BE2C (cell line): ENCODE measurements at regions not wholly inside any gene's neighbourhood (a gene's known extent, or its start where the extent isn't known, plus 50 kb on each side); places are given as distances from the start of the nearest gene placed in this dataset.

ENCODE experiments used
- DNase-seq: peaks from one replicate; pipeline ENCODE4 v3.0.0-alpha.2; 2020
- H3K27me3 ChIP-seq: fragments of 250-450 bp; sonication (Bioruptor Pico); 2 replicates; pipeline ENCODE4 v1.5.1; 2020; ENCODE audit warnings: mild to moderate bottlenecking
- H3K36me3 ChIP-seq: fragments of 250-450 bp; sonication (Bioruptor Pico); 2 replicates; pipeline ENCODE4 v1.5.1; 2020; ENCODE audit warnings: mild to moderate bottlenecking
- H3K4me1 ChIP-seq: fragments of 250-450 bp; sonication (Bioruptor Pico); 2 replicates; pipeline ENCODE4 v1.5.1; 2020
- H3K4me3 ChIP-seq: 2 replicates; pipeline ENCODE4 v1.5.1; 2011; ENCODE audit warnings: low read depth, low read length
- H3K9me3 ChIP-seq: fragments of 250-450 bp; sonication (Bioruptor Pico); 2 replicates; pipeline ENCODE4 v1.5.1; 2020
- TF ChIP-seq, protein P1 (sequence below): IDR thresholded peaks from 2 replicates; pipeline ENCODE4 v1.5.1; 2012; ENCODE audit warnings: mild to moderate bottlenecking, low read depth, low read length

DNA sequence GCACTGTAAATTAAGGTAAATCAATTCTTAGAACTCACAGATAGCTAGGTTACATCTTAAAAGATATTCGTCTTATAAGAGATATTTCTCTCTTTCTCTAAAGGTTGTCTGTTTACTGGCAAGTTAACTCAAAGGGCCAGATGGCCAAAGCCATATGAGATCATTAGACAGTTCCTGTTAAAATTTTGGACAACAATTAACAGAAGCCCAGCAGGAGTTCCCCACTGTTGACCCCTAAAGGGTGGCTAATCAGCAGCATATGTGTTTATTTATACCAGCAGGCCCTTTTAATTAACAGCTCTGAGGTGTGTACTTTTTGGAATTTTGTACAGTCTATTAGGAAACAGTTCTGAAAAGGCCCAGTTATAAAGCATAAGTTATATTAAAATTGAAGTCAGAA lies 245.8 kb downstream of the LIG4 start:
- Histone ChIP-seq H3K9me3 (no peaks in the 10 kb centered on the region), H3K4me3 (no peak overlapping the region), H3K27me3 (no peaks in the 10 kb centered on the region), H3K4me1 (peaks cover 14% of the 10 kb centered on the region), H3K36me3 (no peaks in the 10 kb centered on the region)
- DNase-seq = no peak
- TF ChIP-seq, protein P1, sequence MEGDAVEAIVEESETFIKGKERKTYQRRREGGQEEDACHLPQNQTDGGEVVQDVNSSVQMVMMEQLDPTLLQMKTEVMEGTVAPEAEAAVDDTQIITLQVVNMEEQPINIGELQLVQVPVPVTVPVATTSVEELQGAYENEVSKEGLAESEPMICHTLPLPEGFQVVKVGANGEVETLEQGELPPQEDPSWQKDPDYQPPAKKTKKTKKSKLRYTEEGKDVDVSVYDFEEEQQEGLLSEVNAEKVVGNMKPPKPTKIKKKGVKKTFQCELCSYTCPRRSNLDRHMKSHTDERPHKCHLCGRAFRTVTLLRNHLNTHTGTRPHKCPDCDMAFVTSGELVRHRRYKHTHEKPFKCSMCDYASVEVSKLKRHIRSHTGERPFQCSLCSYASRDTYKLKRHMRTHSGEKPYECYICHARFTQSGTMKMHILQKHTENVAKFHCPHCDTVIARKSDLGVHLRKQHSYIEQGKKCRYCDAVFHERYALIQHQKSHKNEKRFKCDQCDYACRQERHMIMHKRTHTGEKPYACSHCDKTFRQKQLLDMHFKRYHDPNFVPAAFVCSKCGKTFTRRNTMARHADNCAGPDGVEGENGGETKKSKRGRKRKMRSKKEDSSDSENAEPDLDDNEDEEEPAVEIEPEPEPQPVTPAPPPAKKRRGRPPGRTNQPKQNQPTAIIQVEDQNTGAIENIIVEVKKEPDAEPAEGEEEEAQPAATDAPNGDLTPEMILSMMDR = no peak

DNA sequence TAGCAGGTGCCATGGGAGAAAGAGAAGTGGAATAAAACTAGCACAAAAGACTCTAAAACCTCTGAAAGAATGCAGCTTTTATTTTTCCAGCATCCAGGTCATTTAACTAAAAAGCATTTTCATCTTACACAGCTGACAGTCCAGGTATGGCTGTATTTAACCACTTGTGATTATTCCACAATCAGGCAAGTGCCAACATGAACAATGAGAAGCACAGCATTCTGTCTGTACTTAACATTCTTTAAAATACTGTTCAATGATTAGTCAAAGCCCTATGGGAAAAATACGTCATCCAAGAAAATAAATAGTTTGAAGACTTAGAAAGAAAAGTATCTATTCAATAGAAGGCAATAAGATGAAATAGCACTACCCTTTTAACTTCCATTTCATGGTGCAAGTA lies 246.9 kb downstream of the LIG4 start:
- TF ChIP-seq, protein P1 = no peak
- no peaks in the 10 kb centered on the region for H3K9me3 ChIP-seq
- no peaks in the 10 kb centered on the region for H3K27me3 ChIP-seq
- DNase-seq = no peak
- no peak overlapping the region for H3K4me3 ChIP-seq
- no peaks in the 10 kb centered on the region for H3K36me3 ChIP-seq
- peaks cover 20% of the 10 kb centered on the region for H3K4me1 ChIP-seq

DNA sequence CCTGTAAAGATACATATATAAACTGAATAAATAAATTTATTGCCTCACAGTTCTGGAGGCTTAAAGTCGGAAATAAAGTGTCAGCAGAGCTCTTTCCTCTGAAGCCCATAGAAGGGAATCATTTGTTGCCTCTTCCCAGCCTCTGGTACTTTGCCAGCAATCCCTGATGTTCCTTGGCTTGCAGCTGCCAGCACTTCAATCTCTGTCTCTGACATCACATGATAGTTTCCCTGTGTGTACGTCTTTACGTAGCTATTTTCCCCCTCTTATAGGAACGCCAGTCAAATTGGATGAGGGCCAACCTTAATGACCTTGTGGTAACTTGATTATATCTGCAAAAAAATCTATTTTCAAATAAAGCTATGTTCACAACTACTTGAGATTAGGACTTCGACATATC lies 250.9 kb downstream of the LIG4 start:
- Histone ChIP-seq H3K4me3 (no peak overlapping the region), H3K36me3 (no peaks in the 10 kb centered on the region), H3K4me1 (peaks cover 7% of the 10 kb centered on the region), H3K27me3 (no peaks in the 10 kb centered on the region), H3K9me3 (no peaks in the 10 kb centered on the region)
- TF ChIP-seq, protein P1 = no peak
- DNase-seq = peak; percentile 56

DNA sequence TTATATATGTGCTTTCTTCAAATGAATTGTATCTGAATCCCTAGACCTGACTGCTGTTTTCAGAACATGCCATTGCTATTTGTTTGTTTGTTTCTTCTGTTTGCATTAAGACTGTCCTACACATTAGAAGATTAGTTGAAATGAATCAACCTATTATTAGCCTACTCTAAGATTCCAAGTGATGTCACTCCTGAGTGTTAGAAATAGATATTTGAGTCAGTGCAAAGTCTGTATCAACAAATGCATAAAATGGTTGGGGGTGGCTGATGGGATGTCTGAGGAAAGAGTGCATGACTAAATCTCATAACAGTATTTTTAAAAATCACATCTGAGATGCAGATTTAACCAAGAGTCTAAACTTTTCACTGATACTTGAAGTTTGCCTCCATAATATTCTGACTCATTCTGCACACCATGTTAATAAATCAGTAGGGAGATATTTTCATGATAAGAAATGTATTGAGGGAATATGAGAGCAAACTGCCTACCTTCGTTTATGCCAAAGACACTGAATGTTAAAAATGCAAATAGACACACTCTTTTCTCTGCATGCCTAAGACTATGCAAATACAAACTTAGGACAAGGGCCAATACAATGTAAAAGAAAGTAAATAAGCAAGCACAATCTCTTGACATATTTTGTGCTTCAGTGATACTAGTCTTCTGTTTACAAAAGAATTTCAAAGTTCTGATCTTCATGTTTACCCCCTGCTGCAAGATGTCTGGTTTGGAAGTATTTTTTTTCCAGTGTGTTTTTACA lies 253.3 kb downstream of the LIG4 start:
- peaks cover 7% of the 10 kb centered on the region for H3K4me1 ChIP-seq
- TF ChIP-seq, protein P1 = no peak
- H3K36me3 ChIP-seq = no peaks in the 10 kb centered on the region; the same call in 1 of the 2 replicates
- DNase-seq = no peak
- no peak overlapping the region for H3K4me3 ChIP-seq
- no peaks in the 10 kb centered on the region for H3K9me3 ChIP-seq
- no peaks in the 10 kb centered on the region for H3K27me3 ChIP-seq

DNA sequence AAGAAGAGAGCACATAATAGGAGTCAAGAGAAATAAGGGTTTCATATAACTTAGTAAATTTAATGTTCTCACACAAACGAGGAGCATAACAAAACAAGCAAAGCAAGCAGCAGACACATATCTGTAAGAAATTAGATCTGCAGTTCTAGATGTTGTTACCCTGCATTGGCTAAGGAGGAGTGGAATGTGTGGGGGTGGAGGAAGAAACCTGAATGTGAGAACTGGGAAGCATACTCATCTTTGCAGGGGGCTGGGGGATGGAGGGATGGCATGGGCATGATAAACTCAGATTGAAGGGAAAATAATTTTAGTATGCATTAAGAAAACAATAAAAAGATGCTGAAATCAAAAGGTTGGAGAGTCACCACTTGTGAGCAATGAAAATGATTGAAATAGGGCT lies 255.0 kb downstream of the LIG4 start:
- Histone ChIP-seq H3K36me3 (no peaks in the 10 kb centered on the region; the same call in 1 of the 2 replicates), H3K4me1 (peaks cover 7% of the 10 kb centered on the region), H3K4me3 (no peak overlapping the region), H3K27me3 (no peaks in the 10 kb centered on the region), H3K9me3 (no peaks in the 10 kb centered on the region)
- DNase-seq = no peak
- TF ChIP-seq, protein P1 = no peak

DNA sequence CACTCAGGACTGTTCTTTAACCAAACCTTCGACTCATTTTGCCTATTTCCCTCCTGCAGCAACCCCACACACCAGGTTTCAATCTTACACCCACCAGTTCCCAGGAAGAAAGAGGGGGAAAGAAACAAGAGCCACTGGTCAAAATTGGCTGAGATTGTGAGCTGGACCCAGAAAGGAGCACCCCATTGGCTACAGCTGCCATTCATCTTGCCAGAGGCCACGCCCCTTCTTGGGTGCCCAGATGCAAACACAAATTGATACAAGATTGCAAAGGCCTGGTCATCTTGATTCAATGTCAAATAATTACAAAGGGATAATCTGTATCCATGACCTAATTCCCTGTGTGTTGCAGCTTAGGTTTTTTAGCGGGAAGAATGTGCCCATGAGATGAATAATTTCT lies 258.4 kb downstream of the LIG4 start:
- DNase-seq = no peak
- Histone ChIP-seq H3K4me1 (no peaks in the 10 kb centered on the region), H3K4me3 (no peak overlapping the region), H3K27me3 (no peaks in the 10 kb centered on the region), H3K36me3 (no peaks in the 10 kb centered on the region; the same call in 1 of the 2 replicates), H3K9me3 (no peaks in the 10 kb centered on the region; the same call in 1 of the 2 replicates)
- TF ChIP-seq, protein P1 = no peak
